ENCODE measurements at regions not wholly inside any gene's neighbourhood (a gene's known extent, or its start where the extent isn't known, plus 50 kb on each side); places are given as distances from the start of the nearest gene placed in this dataset.

GRCh38 chr9:136596630-136597031, 50.8 kb upstream of the NOTCH1 start:
- TF ChIP-seq CTCF (IDR thresholded peaks at IDR 0.05), result no peak
- no peak for TF ChIP-seq POLR2A (IDR thresholded peaks at IDR 0.05)

Measured in right lobe of liver (tissue), 4 donors.